Hematopoietic multipotent progenitor cell treated with erythropoietin and hydrocortisone succinate and interleukin-3 and kit ligand, for 8 days (in vitro differentiated cells): ENCODE measurements at regions not wholly inside any gene's neighbourhood (a gene's known extent, or its start where the extent isn't known, plus 50 kb on each side); places are given as distances from the start of the nearest gene placed in this dataset.

Source experiments
- DNase-seq: peaks from one replicate; pipeline ENCODE4 v3.0.0-alpha.2; 2015

GRCh38 chr18:75524841-75525240 is 97.3 kb upstream of the SMIM21 start:
- DNase-seq = no peak

- no peak for DNase-seq
Observed at GRCh38 chr18:75524181-75524580, 96.7 kb upstream of the SMIM21 start.

GRCh38 chr18:75521816-75522215 is 94.3 kb upstream of the SMIM21 start:
- DNase-seq = no peak

GRCh38 chr18:75518007-75518406 is 90.5 kb upstream of the SMIM21 start:
- no peak for DNase-seq

GRCh38 chr18:75517286-75517685 is 89.8 kb upstream of the SMIM21 start:
- DNase-seq = no peak

- DNase-seq = no peak
Observed at GRCh38 chr18:75507636-75508035, 80.1 kb upstream of the SMIM21 start.

GRCh38 chr18:75506913-75507312 is 79.4 kb upstream of the SMIM21 start:
- DNase-seq = no peak

- no peak for DNase-seq
Observed at GRCh38 chr18:75504469-75504868, 77.0 kb upstream of the SMIM21 start.

- no peak for DNase-seq
Observed at GRCh38 chr18:75503615-75504014, 76.1 kb upstream of the SMIM21 start.

GRCh38 chr18:75502286-75502685 is 74.8 kb upstream of the SMIM21 start:
- peak; percentile 12 for DNase-seq

GRCh38 chr18:75500545-75500944 is 73.0 kb upstream of the SMIM21 start:
- DNase-seq = no peak

GRCh38 chr18:75497576-75498235 is 70.2 kb upstream of the SMIM21 start:
- no peak for DNase-seq

- DNase-seq = no peak
Observed at GRCh38 chr18:75496151-75496550, 68.6 kb upstream of the SMIM21 start.

GRCh38 chr18:75492852-75493251 is 65.3 kb upstream of the SMIM21 start:
- no peak for DNase-seq

GRCh38 chr18:75491361-75491760 is 63.9 kb upstream of the SMIM21 start:
- DNase-seq = no peak

- DNase-seq = no peak
Observed at GRCh38 chr18:75489493-75490190, 62.1 kb upstream of the SMIM21 start.

GRCh38 chr18:75483662-75484061 is 56.2 kb upstream of the SMIM21 start:
- DNase-seq = no peak

GRCh38 chr18:75482880-75483279 is 55.4 kb upstream of the SMIM21 start:
- no peak for DNase-seq

GRCh38 chr18:75480487-75480886 is 53.0 kb upstream of the SMIM21 start:
- DNase-seq = no peak

- peak; percentile 54 for DNase-seq
Observed at GRCh38 chr18:75478996-75479880, 51.7 kb upstream of the SMIM21 start.

GRCh38 chr18:75477900-75478299 is 50.4 kb upstream of the SMIM21 start:
- DNase-seq = no peak
